ENCODE measurements at regions not wholly inside any gene's neighbourhood (a gene's known extent, or its start where the extent isn't known, plus 50 kb on each side); places are given as distances from the start of the nearest gene placed in this dataset.

- TF ChIP-seq POLR2A (IDR thresholded peaks at IDR 0.05), result no peak
- TF ChIP-seq, protein P1, sequence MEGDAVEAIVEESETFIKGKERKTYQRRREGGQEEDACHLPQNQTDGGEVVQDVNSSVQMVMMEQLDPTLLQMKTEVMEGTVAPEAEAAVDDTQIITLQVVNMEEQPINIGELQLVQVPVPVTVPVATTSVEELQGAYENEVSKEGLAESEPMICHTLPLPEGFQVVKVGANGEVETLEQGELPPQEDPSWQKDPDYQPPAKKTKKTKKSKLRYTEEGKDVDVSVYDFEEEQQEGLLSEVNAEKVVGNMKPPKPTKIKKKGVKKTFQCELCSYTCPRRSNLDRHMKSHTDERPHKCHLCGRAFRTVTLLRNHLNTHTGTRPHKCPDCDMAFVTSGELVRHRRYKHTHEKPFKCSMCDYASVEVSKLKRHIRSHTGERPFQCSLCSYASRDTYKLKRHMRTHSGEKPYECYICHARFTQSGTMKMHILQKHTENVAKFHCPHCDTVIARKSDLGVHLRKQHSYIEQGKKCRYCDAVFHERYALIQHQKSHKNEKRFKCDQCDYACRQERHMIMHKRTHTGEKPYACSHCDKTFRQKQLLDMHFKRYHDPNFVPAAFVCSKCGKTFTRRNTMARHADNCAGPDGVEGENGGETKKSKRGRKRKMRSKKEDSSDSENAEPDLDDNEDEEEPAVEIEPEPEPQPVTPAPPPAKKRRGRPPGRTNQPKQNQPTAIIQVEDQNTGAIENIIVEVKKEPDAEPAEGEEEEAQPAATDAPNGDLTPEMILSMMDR (IDR thresholded peaks at IDR 0.05), result no peak
Observed at GRCh38 chr20:12068121-12068520, 150.4 kb downstream of the BTBD3 start.

GRCh38 chr20:12069181-12069580 is 151.5 kb downstream of the BTBD3 start:
- no peak for DNase-seq
- Histone ChIP-seq H3K27ac (no peak overlapping the region), H3K4me3 (no peak overlapping the region), H3K27me3 (no peaks in the 10 kb centered on the region), H3K4me1 (no peaks in the 10 kb centered on the region), H3K9me3 (peaks cover 0 to 9% (median 0%) of the 10 kb centered on the region in 3 donors), H3K36me3 (no peaks in the 10 kb centered on the region)
- 80 to 91% methylated on average over 7 of the region's 7 CpGs for WGBS, 2 donors
- intact Hi-C loops (cut with DNase I), result no loop called here
- TF ChIP-seq, protein P1 (IDR thresholded peaks at IDR 0.05), result no peak
- TF ChIP-seq POLR2A (IDR thresholded peaks at IDR 0.05), result no peak

More at GRCh38 chr20:12068121-12068520, 150.4 kb downstream of the BTBD3 start:
- Histone ChIP-seq H3K4me1 (no peaks in the 10 kb centered on the region), H3K9me3 (peaks cover 0 to 9% (median 0%) of the 10 kb centered on the region in 3 donors), H3K4me3 (no peak overlapping the region), H3K36me3 (no peaks in the 10 kb centered on the region), H3K27me3 (no peaks in the 10 kb centered on the region), H3K27ac (no peak overlapping the region)
- DNase-seq, result no peak
- WGBS, 2 donors, result 50 to 62% methylated on average over 1 of the region's 1 CpG
- intact Hi-C loops (cut with DNase I), result no loop called here

DNA sequence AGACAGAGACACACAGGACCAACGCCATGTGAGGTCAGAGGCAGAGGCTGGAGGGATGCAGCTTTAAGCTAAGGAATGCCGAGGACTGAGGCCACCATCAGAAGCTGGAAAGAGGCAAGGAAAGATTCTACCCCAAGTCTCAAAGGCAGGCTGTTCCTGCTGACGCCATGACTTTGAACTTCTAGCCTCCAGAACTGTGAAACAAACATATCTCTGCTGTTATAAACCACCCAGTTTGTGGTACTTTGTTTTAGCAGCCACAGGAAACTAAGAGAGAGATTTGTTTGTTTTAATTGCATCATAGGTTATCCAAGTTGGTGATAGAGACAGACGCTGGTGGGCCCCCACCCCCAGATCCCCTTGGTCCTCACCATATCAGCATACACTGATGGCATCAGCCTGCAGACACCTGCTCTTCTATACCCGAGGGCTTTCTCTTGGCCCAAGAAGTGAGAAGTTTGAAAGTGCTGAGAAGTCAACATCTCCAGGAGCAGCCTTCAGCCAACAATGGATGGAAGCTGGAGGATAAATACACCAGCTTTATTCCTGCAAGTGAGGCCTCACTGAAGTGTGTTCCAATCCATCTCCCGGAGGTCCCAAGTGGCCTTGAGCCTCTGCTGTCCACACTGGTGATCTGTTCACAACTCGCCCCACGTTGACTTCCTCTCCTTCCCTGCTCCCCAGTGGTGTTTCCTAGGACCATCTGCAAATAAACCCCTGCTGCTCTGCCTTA is 154.7 kb downstream of the BTBD3 start:
- no peaks in the 10 kb centered on the region for H3K36me3 ChIP-seq
- no peaks in the 10 kb centered on the region for H3K9me3 ChIP-seq
- DNase-seq, result no peak
- 76% methylated on average over 7 to 8 of the region's 8 CpGs for WGBS, 2 donors
- H3K27ac ChIP-seq, result no peak overlapping the region
- H3K4me1 ChIP-seq, result no peaks in the 10 kb centered on the region
- intact Hi-C loops (cut with DNase I), result no loop called here
- H3K4me3 ChIP-seq, result no peak overlapping the region
- TF ChIP-seq POLR2A (IDR thresholded peaks at IDR 0.05), result no peak
- TF ChIP-seq, protein P1 (IDR thresholded peaks at IDR 0.05), result no peak
- no peaks in the 10 kb centered on the region for H3K27me3 ChIP-seq

DNA sequence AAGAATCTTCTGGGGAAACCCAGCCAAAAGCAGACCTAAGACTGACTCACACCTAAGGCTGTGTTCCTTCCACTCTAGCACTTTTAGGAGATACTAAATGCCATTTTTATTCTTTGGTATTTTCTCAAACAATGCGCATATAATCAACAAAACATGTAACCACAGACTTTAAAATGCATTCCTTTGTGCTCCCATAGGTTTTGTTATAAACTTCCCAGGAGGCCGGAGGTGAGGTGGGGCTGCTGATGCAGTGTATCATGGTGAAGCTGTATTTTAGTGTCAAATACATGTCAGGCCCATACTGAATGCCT is 155.2 kb downstream of the BTBD3 start:
- intact Hi-C loops (cut with DNase I), result no loop called here
- H3K4me3 ChIP-seq, result no peak overlapping the region
- no peak for TF ChIP-seq POLR2A (IDR thresholded peaks at IDR 0.05)
- TF ChIP-seq, protein P1 (IDR thresholded peaks at IDR 0.05), result no peak
- WGBS, 2 donors, result 84 to 91% methylated on average over 2 of the region's 2 CpGs
- no peaks in the 10 kb centered on the region for H3K4me1 ChIP-seq
- no peak for DNase-seq
- H3K9me3 ChIP-seq, result no peaks in the 10 kb centered on the region
- no peaks in the 10 kb centered on the region for H3K27me3 ChIP-seq
- no peaks in the 10 kb centered on the region for H3K36me3 ChIP-seq
- no peak overlapping the region for H3K27ac ChIP-seq

GRCh38 chr20:12074111-12074655 is 156.5 kb downstream of the BTBD3 start:
- H3K4me1 ChIP-seq, result no peaks in the 10 kb centered on the region
- intact Hi-C loops (cut with DNase I), result no loop called here

More at GRCh38 chr20:12074111-12074655, 156.5 kb downstream of the BTBD3 start:
- Histone ChIP-seq H3K36me3 (no peaks in the 10 kb centered on the region), H3K9me3 (no peaks in the 10 kb centered on the region), H3K27me3 (no peaks in the 10 kb centered on the region), H3K27ac (no peak overlapping the region), H3K4me3 (no peak overlapping the region)
- DNase-seq, result no peak
- TF ChIP-seq, protein P1 (IDR thresholded peaks at IDR 0.05), result no peak
- no peak for TF ChIP-seq POLR2A (IDR thresholded peaks at IDR 0.05)
- 79 to 82% methylated on average over 3 of the region's 3 CpGs for WGBS, 2 donors
